ENCODE measurements at regions not wholly inside any gene's neighbourhood (a gene's known extent, or its start where the extent isn't known, plus 50 kb on each side); places are given as distances from the start of the nearest gene placed in this dataset.
"Not testable (repeated sequence)": the region's sequence is repeated elsewhere in the genome, so short reads cannot be mapped to it uniquely, and the experiment has no call there.

GRCh38 chr10:4236905-4237304 is 451.9 kb upstream of the KLF6 start:
- DNase-seq (ENCODE audit: low read depth in 2 of 2): not testable (repeated sequence)

GRCh38 chr10:4234661-4235060 is 449.7 kb upstream of the KLF6 start:
- no peak for DNase-seq (ENCODE audit: low read depth in 2 of 2)

- DNase-seq (ENCODE audit: low read depth in 2 of 2): no peak
These were observed 446.4 kb upstream of the KLF6 start for GRCh38 chr10:4231439-4231838.

- DNase-seq (ENCODE audit: low read depth in 2 of 2): no peak
These were observed 445.0 kb upstream of the KLF6 start for GRCh38 chr10:4230036-4230435.

- no peak for DNase-seq (ENCODE audit: low read depth in 2 of 2)
These were observed 444.1 kb upstream of the KLF6 start for GRCh38 chr10:4229106-4229505.

DNA sequence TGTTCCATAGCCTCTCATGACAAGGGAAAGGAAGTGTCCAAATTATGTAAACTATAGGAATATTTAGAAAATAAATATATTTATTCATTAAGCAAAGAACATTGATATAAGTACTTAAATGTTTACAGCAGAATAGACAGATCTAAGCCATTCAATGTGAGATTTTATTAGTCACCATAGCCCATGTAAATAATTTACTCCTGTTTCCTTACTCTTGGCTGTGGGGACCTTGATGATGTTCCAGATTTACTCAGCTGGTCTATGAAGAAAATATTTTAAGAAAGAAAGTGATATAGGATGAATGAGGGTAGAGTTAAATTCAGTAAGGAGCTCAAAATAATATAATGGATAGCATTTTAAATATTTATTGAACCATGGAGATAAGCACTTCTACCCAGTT is 442.6 kb upstream of the KLF6 start:
- DNase-seq (ENCODE audit: low read depth in 2 of 2): no peak

GRCh38 chr10:4226941-4227540 is 442.0 kb upstream of the KLF6 start:
- DNase-seq (ENCODE audit: low read depth in 2 of 2): no peak

DNA sequence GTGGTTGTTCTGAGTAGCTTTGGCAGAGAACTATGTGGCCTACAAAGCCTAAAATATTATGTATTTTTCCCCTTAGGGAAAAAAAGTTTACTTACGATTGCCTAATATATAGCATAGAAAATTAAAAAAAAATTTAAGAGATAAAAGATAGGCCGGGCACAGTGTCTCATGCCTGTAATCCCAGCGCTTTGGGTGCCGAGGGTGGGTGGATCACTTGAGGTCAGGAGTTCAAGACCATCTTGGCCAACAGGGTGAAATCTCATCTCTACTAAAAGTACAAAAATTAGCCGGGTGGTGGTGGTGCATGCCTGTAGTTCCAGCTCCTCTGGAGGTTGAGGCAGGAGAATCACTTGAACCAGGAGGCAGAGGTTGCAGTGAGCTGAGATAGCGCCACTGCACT is 439.2 kb upstream of the KLF6 start:
- DNase-seq (ENCODE audit: low read depth in 2 of 2): no peak

DNA sequence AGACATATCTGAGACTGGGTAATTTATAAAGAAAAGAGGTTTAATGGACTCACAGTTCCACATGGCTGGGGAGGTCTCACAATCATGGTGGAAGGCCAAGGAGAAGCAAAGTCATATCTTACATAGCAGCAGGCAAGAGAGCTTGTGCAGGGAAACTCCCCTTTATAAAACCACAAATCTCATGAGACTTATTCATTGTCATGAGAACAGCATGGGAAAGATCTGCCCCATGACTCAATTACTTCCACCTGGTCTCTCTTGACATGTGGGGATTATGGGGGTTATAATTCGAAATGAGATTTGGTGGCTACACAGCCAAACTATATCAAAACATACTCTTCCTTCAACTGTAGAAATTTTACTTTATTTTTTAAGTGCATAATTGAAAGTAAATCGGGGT is 436.3 kb upstream of the KLF6 start:
- not testable (repeated sequence) for DNase-seq (ENCODE audit: low read depth in 2 of 2)

DNA sequence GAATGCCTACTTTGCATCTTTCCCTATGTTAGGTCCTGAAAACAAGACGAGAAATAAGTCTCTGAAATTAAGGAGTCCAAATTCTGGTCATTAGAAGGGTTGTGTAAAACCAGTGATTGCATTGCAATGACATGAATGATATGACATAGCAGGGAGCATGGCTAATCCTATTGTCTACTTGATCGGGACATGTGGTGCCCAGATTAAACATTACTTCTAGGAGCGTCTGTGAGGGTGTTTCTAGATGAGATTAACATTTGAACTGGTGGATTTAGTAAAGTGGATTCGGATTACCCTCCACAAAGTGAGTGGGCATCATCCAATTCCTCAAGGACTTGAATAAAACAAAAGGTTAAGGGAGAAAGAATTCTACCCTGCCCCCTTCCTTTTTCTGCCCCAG is 434.9 kb upstream of the KLF6 start:
- DNase-seq (ENCODE audit: low read depth in 2 of 2): no peak

DNA sequence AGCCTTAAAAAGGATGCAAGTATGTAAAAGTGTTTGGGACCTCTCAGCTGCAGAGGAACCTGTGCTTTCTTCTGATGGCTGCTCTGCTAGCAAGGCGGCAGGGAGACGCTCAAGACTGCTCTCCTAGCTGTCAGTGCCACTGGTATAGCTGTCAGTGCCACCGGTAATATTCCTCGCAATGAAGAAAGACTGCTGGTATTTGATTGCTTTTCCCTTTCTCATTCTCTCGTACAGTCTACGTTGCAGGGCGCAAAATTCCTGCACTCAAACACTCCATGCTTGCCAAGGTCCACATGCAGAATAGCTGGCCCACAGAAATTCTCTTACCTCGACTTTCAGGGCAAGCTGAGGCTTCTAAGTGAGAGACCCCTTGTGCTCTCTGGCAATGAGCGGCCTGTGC is 432.6 kb upstream of the KLF6 start:
- no peak for DNase-seq (ENCODE audit: low read depth in 2 of 2)

DNA sequence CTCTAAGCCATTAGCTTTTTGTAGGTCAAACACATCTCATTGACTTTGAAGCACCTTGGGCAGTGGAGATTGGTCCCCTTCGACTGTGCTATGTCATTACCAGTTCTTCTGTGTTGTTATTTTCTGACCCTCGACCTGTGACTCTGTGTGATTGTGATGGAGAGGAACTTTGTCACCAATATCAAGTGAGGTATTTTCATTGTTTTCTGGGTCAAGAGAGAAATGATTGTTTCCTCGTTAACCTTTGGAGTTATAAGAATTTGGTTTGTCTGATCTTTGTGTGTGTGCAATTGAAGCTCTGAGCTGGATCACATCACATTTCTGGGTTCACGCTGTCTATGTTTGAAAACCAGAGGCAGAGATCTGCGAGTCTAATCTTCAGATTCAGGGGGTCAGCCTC is 432.2 kb upstream of the KLF6 start:
- DNase-seq (ENCODE audit: low read depth in 2 of 2): no peak

DNA sequence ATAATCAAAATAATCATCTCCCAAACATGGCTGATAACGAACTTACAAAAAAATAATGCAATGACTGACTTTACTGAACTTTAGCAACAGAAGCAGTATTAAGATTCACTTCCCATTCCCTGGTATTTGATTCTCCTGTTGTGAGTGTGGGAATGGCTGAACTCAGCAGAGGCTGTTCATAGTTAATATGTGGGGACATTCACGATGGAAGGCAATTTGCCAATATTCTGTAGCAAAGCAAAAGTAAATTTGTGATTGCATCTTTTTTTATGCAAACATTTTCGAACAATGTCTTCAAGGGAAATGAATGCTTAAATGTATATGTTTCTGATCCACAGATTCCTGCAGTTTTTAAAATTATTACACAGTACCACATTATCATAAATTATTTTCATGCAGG is 431.7 kb upstream of the KLF6 start:
- DNase-seq (ENCODE audit: low read depth in 2 of 2): no peak

DNA sequence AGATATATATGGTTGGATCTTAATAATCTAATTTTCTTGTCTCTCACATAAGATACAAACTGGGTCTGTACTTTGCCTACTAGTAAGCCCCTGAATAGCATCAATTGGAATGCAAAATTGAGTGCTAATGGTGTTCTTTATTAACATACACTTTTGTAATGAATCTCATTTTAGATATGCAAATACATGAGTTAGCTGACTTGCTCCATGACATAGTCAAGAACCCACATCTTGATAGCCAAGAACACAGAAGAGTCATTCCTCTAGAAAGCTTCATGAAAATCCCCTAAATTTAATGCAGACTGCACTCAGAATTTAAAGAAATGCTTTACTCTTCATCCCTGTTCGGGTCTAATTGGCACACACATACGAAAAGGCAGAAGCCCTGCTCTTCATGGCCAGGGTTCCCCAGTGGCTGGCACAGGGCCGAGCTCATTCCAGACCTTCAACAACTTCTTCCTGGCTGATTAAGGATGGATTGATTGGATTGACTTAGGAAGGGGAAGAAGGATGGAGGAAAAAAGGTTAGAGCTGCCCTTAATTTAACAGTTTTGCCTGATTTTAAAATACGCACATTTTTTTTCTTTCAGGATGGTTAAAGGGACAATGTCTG is 431.1 kb upstream of the KLF6 start:
- no peak for DNase-seq (ENCODE audit: low read depth in 2 of 2)

DNA sequence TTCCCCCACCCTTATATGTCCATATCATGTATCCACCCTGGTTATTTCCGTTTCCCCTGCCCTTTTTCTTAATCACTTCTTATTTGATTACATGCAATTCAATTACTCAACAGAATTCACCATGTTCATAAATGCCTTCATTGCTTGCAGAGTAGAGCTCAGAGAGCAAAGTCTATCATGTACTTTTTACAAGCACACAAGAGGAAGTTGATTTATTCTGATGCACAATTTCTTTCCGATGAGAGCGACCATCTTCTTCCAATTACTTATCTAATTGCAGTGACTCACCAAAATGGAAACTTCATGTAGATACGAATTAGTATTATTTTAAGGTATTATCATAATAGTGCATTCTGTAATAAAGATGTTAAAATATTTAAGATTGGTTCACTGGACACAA is 430.5 kb upstream of the KLF6 start:
- DNase-seq (ENCODE audit: low read depth in 2 of 2): no peak

- no peak for DNase-seq (ENCODE audit: low read depth in 2 of 2)
These were observed 429.9 kb upstream of the KLF6 start for GRCh38 chr10:4214908-4215307.

DNA sequence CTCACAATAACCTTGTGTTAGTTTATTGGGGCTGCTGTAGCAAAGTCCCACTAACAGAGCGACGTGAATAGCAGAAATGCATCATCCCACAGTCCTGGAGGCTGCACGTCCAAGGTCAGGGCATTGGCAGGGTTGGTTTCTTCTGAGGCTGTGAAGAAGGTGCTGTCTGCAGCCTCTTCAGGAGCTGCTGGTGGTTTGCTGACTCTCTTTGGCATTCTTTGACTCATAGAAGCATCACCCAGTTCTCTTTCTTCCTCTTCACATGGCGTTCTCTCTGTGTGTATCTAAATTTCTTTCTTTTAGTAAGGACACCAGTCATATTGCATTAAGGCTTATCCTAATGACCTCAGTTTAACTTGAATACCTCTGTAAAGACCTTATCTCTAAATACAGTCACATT is 428.4 kb upstream of the KLF6 start:
- DNase-seq (ENCODE audit: low read depth in 2 of 2): no peak

- no peak for DNase-seq (ENCODE audit: low read depth in 2 of 2)
These were observed 427.2 kb upstream of the KLF6 start for GRCh38 chr10:4212111-4212630.

DNA sequence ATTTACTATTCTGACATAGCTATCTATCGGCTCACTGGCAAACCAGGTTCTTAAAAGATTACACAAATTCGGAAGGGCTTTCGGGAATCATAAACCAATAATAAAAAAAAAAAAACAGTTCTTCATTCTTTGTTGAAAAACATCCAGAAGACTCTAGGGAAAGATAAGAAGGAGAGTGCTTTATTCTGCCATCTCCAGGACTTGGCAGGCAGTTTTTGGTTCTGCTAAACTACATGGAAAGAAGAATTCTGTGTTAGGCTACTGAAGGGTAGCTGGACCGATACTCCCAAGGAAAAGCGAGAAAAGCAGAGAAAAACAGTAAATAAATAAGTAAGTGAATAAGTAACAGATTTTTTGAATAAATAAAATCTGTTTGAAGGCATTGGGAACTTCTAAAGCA is 423.5 kb upstream of the KLF6 start:
- DNase-seq (ENCODE audit: low read depth in 2 of 2): no peak

DNA sequence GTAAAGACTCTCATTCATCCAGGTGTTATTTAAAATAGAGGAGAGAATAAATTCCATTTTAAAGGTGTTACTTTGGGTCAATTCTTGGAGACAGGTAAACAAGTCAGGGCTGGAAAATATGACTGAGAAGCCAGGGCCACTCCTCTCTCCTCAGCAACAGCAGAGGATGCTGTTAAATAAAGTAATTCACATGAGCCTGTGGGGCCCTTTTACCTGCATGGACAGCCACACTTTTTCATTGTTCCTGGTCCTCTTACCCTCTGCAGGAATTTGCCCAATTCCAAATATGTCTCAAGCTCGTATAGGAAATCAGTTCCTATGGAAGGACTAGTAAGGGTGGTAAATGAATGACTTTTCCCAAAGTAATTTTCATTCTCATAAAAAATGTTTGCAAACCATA is 420.1 kb upstream of the KLF6 start:
- DNase-seq (ENCODE audit: low read depth in 2 of 2): no peak

GRCh38 chr10:4202938-4203337 is 417.9 kb upstream of the KLF6 start:
- no peak for DNase-seq (ENCODE audit: low read depth in 2 of 2)

GRCh38 chr10:4201866-4202825 is 417.1 kb upstream of the KLF6 start:
- no peak for DNase-seq (ENCODE audit: low read depth in 2 of 2)

- no peak for DNase-seq (ENCODE audit: low read depth in 2 of 2)
These were observed 414.2 kb upstream of the KLF6 start for GRCh38 chr10:4199196-4199595.
